ENCODE measurements at regions not wholly inside any gene's neighbourhood (a gene's known extent, or its start where the extent isn't known, plus 50 kb on each side); places are given as distances from the start of the nearest gene placed in this dataset.

- CTCF ChIA-PET = no interaction called here
- Histone ChIP-seq H3K9me3 (ENCODE audit: control insufficient read depth in 1 of 2, insufficient read depth in 1 of 2, low read length in 2 of 2) (no peaks in the 10 kb centered on the region), H3K4me1 (ENCODE audit: insufficient read depth, low read length) (no peaks in the 10 kb centered on the region), H3K36me3 (ENCODE audit: insufficient read depth, low read length) (no peaks in the 10 kb centered on the region), H3K4me3 (ENCODE audit: low read length) (no peak overlapping the region), H3K27me3 (ENCODE audit: control insufficient read depth in 1 of 2, insufficient read depth in 2 of 2, low read length in 2 of 2) (peaks cover 0 to 3% of the 10 kb centered on the region in 2 experiments), H3K27ac (ENCODE audit: low read depth in 1 of 2, low read length in 2 of 2) (no peak overlapping the region)
- Mint-ChIP-seq H3K4me3 (no peak overlapping the region), H3K9me3 (no peaks in the 10 kb centered on the region), H3K27me3 (peaks cover 5% of the 10 kb centered on the region), H3K27ac (no peak overlapping the region), H3K36me3 (ENCODE audit: low read depth) (no peaks in the 10 kb centered on the region), H3K4me1 (ENCODE audit: low read depth) (no peaks in the 10 kb centered on the region)
- POLR2A ChIA-PET = no interaction called here
- no peak for DNase-seq
- no peak for ATAC-seq (ENCODE audit: poor library complexity)
- intact Hi-C loops (cut with DNase I, micrococcal nuclease) = no loop called here
- no peak for TF ChIP-seq CTCF (IDR thresholded peaks at IDR 0.05)
Measured at GRCh38 chr3:150264561-150265279, 143.4 kb upstream of the TSC22D2 start.

- Mint-ChIP-seq H3K27me3 (peaks cover 5% of the 10 kb centered on the region), H3K4me3 (no peak overlapping the region), H3K27ac (no peak overlapping the region), H3K9me3 (no peaks in the 10 kb centered on the region), H3K36me3 (ENCODE audit: low read depth) (no peaks in the 10 kb centered on the region), H3K4me1 (ENCODE audit: low read depth) (no peaks in the 10 kb centered on the region)
- no peaks in the 10 kb centered on the region for H3K4me1 ChIP-seq (ENCODE audit: insufficient read depth, low read length)
- intact Hi-C loops (cut with DNase I, micrococcal nuclease) = no loop called here
- ATAC-seq (ENCODE audit: poor library complexity) = no peak
- peaks cover 0 to 3% of the 10 kb centered on the region in 2 experiments for H3K27me3 ChIP-seq (ENCODE audit: control insufficient read depth in 1 of 2, insufficient read depth in 2 of 2, low read length in 2 of 2)
- no peak for DNase-seq
- no peak for TF ChIP-seq CTCF (IDR thresholded peaks at IDR 0.05)
- no peak overlapping the region for H3K4me3 ChIP-seq (ENCODE audit: low read length)
- no peaks in the 10 kb centered on the region for H3K9me3 ChIP-seq (ENCODE audit: control insufficient read depth in 1 of 2, insufficient read depth in 1 of 2, low read length in 2 of 2)
- no peaks in the 10 kb centered on the region for H3K36me3 ChIP-seq (ENCODE audit: insufficient read depth, low read length)
- POLR2A ChIA-PET = no interaction called here
- no peak overlapping the region for H3K27ac ChIP-seq (ENCODE audit: low read depth in 1 of 2, low read length in 2 of 2)
- CTCF ChIA-PET = no interaction called here
Measured at GRCh38 chr3:150261958-150262357, 146.1 kb upstream of the TSC22D2 start.

GRCh38 chr3:150261418-150261817 lies 146.7 kb upstream of the TSC22D2 start:
- CTCF ChIA-PET = no interaction called here

More at GRCh38 chr3:150261418-150261817, 146.7 kb upstream of the TSC22D2 start:
- DNase-seq (no peak), ATAC-seq (ENCODE audit: poor library complexity) (no peak)
- Histone ChIP-seq H3K9me3 (ENCODE audit: control insufficient read depth in 1 of 2, insufficient read depth in 1 of 2, low read length in 2 of 2) (no peaks in the 10 kb centered on the region), H3K4me3 (ENCODE audit: low read length) (no peak overlapping the region), H3K36me3 (ENCODE audit: insufficient read depth, low read length) (no peaks in the 10 kb centered on the region), H3K27ac (ENCODE audit: low read depth in 1 of 2, low read length in 2 of 2) (no peak overlapping the region), H3K27me3 (ENCODE audit: control insufficient read depth in 1 of 2, insufficient read depth in 2 of 2, low read length in 2 of 2) (peaks cover 0 to 3% of the 10 kb centered on the region in 2 experiments), H3K4me1 (ENCODE audit: insufficient read depth, low read length) (no peaks in the 10 kb centered on the region)
- no peaks in the 10 kb centered on the region for H3K36me3 Mint-ChIP-seq (ENCODE audit: low read depth)
- H3K4me3 Mint-ChIP-seq = no peak overlapping the region
- TF ChIP-seq CTCF (IDR thresholded peaks at IDR 0.05) = no peak
- H3K4me1 Mint-ChIP-seq (ENCODE audit: low read depth) = no peaks in the 10 kb centered on the region
- peaks cover 5% of the 10 kb centered on the region for H3K27me3 Mint-ChIP-seq
- intact Hi-C loops (cut with DNase I, micrococcal nuclease) = no loop called here
- no peaks in the 10 kb centered on the region for H3K9me3 Mint-ChIP-seq
- POLR2A ChIA-PET = no interaction called here
- no peak overlapping the region for H3K27ac Mint-ChIP-seq
